Astrocyte (in vitro differentiated cells and primary cell): ENCODE measurements at regions not wholly inside any gene's neighbourhood (a gene's known extent, or its start where the extent isn't known, plus 50 kb on each side); places are given as distances from the start of the nearest gene placed in this dataset.
A peak's percentile ranks its signal among the peaks of the same experiment; 100 is the strongest.

Experiments
- DNase-seq: peaks from one replicate; pipeline ENCODE4 v3.0.0-alpha.2; 2010; ENCODE audit warnings: low read depth
- FAIRE-seq: peaks from 2 replicates; lab custom pipeline; 2011; peaks lifted over from hg19 to GRCh38; lab: Jason Lieb, UNC
- H2AFZ ChIP-seq: 2 replicates; pipeline ENCODE4 v1.6.0; 2012; ENCODE audit warnings: low read depth, low read length, inconsistent platforms
- H3K27ac ChIP-seq: 2 replicates; pipeline ENCODE4 v1.5.1; 2011; ENCODE audit warnings: low read depth, low read length, inconsistent platforms
- H3K27me3 ChIP-seq: 2 replicates; pipeline ENCODE4 v1.6.0; 2011; ENCODE audit warnings: low read length, inconsistent platforms; ENCODE audit not compliant: insufficient read depth
- H3K36me3 ChIP-seq: 2 replicates; pipeline ENCODE4 v1.5.1; 2011; ENCODE audit warnings: low read length, inconsistent platforms; ENCODE audit not compliant: insufficient read depth
- H3K4me1 ChIP-seq: 2 replicates; pipeline ENCODE4 v1.5.1; 2011; ENCODE audit warnings: low read length, inconsistent platforms; ENCODE audit not compliant: insufficient read depth
- H3K4me2 ChIP-seq: 2 replicates; pipeline ENCODE4 v1.6.0; 2012; ENCODE audit warnings: low read length, inconsistent platforms
- H3K4me3 ChIP-seq: 2 replicates; pipeline ENCODE4 v1.5.1; 2011; ENCODE audit warnings: low read depth, mild to moderate bottlenecking, low read length, inconsistent platforms; ENCODE audit not compliant: insufficient read depth
- H3K79me2 ChIP-seq: 2 replicates; pipeline ENCODE4 v1.6.0; 2012; ENCODE audit warnings: mild to moderate bottlenecking, low read length, inconsistent platforms; ENCODE audit not compliant: insufficient read depth
- H3K9ac ChIP-seq: 2 replicates; pipeline ENCODE4 v1.6.0; 2012; ENCODE audit warnings: mild to moderate bottlenecking, low read length, inconsistent platforms
- H3K9me3 ChIP-seq: 2 replicates; pipeline ENCODE4 v1.5.1; 2012; ENCODE audit warnings: low read depth, mild to moderate bottlenecking, low read length, inconsistent platforms; ENCODE audit not compliant: insufficient read depth
- H4K20me1 ChIP-seq: 2 replicates; pipeline ENCODE4 v1.6.0; 2012; ENCODE audit warnings: low read length, inconsistent platforms; ENCODE audit not compliant: insufficient read depth
- H3K27ac Mint-ChIP-seq: one replicate; pipeline ENCODE4 v1.8.0; 2021; ENCODE audit warnings: mild to moderate bottlenecking, mixed read lengths; ENCODE audit not compliant: unreplicated experiment
- H3K27me3 Mint-ChIP-seq: one replicate; pipeline ENCODE4 v1.8.0; 2021; ENCODE audit warnings: low read depth, mixed read lengths; ENCODE audit not compliant: unreplicated experiment
- H3K36me3 Mint-ChIP-seq: one replicate; pipeline ENCODE4 v1.8.0; 2021; ENCODE audit warnings: low read depth, mixed read lengths; ENCODE audit not compliant: unreplicated experiment
- H3K4me1 Mint-ChIP-seq: one replicate; pipeline ENCODE4 v1.8.0; 2021; ENCODE audit warnings: low read depth, mixed read lengths; ENCODE audit not compliant: unreplicated experiment
- H3K4me3 Mint-ChIP-seq: one replicate; pipeline ENCODE4 v1.8.0; 2021; ENCODE audit warnings: mild to moderate bottlenecking, moderate library complexity, mixed read lengths; ENCODE audit not compliant: unreplicated experiment
- H3K9me3 Mint-ChIP-seq: one replicate; pipeline ENCODE4 v1.8.0; 2021; ENCODE audit warnings: mild to moderate bottlenecking, mixed read lengths; ENCODE audit not compliant: unreplicated experiment
- CTCF ChIP-seq: IDR thresholded peaks from 2 replicates; pipeline ENCODE4 v1.5.1; 2011; ENCODE audit warnings: low read depth, mild to moderate bottlenecking, inconsistent platforms, low read length, moderate library complexity; ENCODE audit not compliant: insufficient read depth
- EZH2 ChIP-seq: IDR thresholded peaks from 2 replicates; pipeline ENCODE4 v1.6.1; 2012; ENCODE audit warnings: mild to moderate bottlenecking, low read length, inconsistent platforms; ENCODE audit not compliant: insufficient read depth

- Mint-ChIP-seq H3K27ac (no peak overlapping the region), H3K9me3 (peaks cover 2% of the 10 kb centered on the region), H3K36me3 (no peaks in the 10 kb centered on the region), H3K4me3 (no peak overlapping the region), H3K27me3 (no peaks in the 10 kb centered on the region), H3K4me1 (no peaks in the 10 kb centered on the region)
- Histone ChIP-seq H3K36me3 (no peaks in the 10 kb centered on the region), H3K79me2 (no peaks in the 10 kb centered on the region), H3K9me3 (no peaks in the 10 kb centered on the region), H2AFZ (no peak overlapping the region), H3K27me3 (no peaks in the 10 kb centered on the region), H3K27ac (no peak overlapping the region), H3K4me3 (no peak overlapping the region), H3K4me1 (no peaks in the 10 kb centered on the region), H4K20me1 (no peaks in the 10 kb centered on the region), H3K9ac (no peak overlapping the region), H3K4me2 (no peak overlapping the region)
- TF ChIP-seq CTCF (no peak), EZH2 (no peak)
- DNase-seq (no peak), FAIRE-seq (no peak)
Observed at GRCh38 chr12:89273525-89273924, 78.8 kb downstream of the DUSP6 start.

GRCh38 chr12:89270548-89270947, 81.8 kb downstream of the DUSP6 start:
- H3K9ac ChIP-seq = no peak overlapping the region
- TF ChIP-seq CTCF (no peak), EZH2 (no peak)
- H3K27ac ChIP-seq = no peak overlapping the region
- no peaks in the 10 kb centered on the region for H3K4me1 ChIP-seq
- no peaks in the 10 kb centered on the region for H3K79me2 ChIP-seq
- Mint-ChIP-seq H3K9me3 (peaks cover 2% of the 10 kb centered on the region), H3K27me3 (no peaks in the 10 kb centered on the region), H3K4me1 (peaks cover 2% of the 10 kb centered on the region), H3K4me3 (no peak overlapping the region), H3K36me3 (no peaks in the 10 kb centered on the region), H3K27ac (no peak overlapping the region)
- H3K27me3 ChIP-seq = no peaks in the 10 kb centered on the region
- no peak for DNase-seq
- H3K4me3 ChIP-seq = no peak overlapping the region
- no peaks in the 10 kb centered on the region for H3K36me3 ChIP-seq
- no peak overlapping the region for H2AFZ ChIP-seq
- no peaks in the 10 kb centered on the region for H4K20me1 ChIP-seq
- FAIRE-seq = no peak
- H3K9me3 ChIP-seq = no peaks in the 10 kb centered on the region
- H3K4me2 ChIP-seq = no peak overlapping the region

GRCh38 chr12:89269174-89269573, 83.1 kb downstream of the DUSP6 start:
- TF ChIP-seq EZH2 (no peak), CTCF (no peak)
- H3K4me2 ChIP-seq = no peak overlapping the region
- FAIRE-seq (peak; percentile 34), DNase-seq (no peak)
- Mint-ChIP-seq H3K27me3 (no peaks in the 10 kb centered on the region), H3K27ac (no peak overlapping the region), H3K36me3 (no peaks in the 10 kb centered on the region), H3K9me3 (peaks cover 2% of the 10 kb centered on the region), H3K4me1 (peaks cover 2% of the 10 kb centered on the region), H3K4me3 (no peak overlapping the region)
- no peak overlapping the region for H3K4me3 ChIP-seq
- no peak overlapping the region for H3K9ac ChIP-seq
- no peaks in the 10 kb centered on the region for H3K36me3 ChIP-seq
- H4K20me1 ChIP-seq = no peaks in the 10 kb centered on the region
- H3K27ac ChIP-seq = no peak overlapping the region
- no peaks in the 10 kb centered on the region for H3K79me2 ChIP-seq
- H2AFZ ChIP-seq = no peak overlapping the region
- H3K9me3 ChIP-seq = no peaks in the 10 kb centered on the region
- H3K27me3 ChIP-seq = no peaks in the 10 kb centered on the region
- no peaks in the 10 kb centered on the region for H3K4me1 ChIP-seq
